Panc1 (cell line): ENCODE measurements at regions not wholly inside any gene's neighbourhood (a gene's known extent, or its start where the extent isn't known, plus 50 kb on each side); places are given as distances from the start of the nearest gene placed in this dataset.

Source experiments
- POLR2AphosphoS5 ChIP-seq: IDR thresholded peaks from 2 replicates; pipeline ENCODE4 v1.6.1; 2012; ENCODE audit warnings: mild to moderate bottlenecking, low read depth, low read length, moderate library complexity
- REST ChIP-seq, 2 experiments: IDR thresholded peaks; 2 replicates each; pipeline ENCODE4 v1.6.1; 2011 to 2012; ENCODE audit warnings: low read depth in 2 of 2, control low read depth in 1 of 2, low read length in 1 of 2, mild to moderate bottlenecking in 1 of 2, moderate library complexity in 1 of 2; ENCODE audit not compliant: insufficient read depth in 1 of 2
- SIN3A ChIP-seq: IDR thresholded peaks from 2 replicates; pipeline ENCODE4 v1.6.1; 2012; ENCODE audit warnings: low read depth, mild to moderate bottlenecking, low read length, moderate library complexity, borderline replicate concordance; ENCODE audit not compliant: insufficient read depth
- TF ChIP-seq, protein P1 (sequence below): fragments of 450-650 bp; IDR thresholded peaks from 2 replicates; pipeline ENCODE4 v1.5.1; 2017; ENCODE audit warnings: mild to moderate bottlenecking

DNA sequence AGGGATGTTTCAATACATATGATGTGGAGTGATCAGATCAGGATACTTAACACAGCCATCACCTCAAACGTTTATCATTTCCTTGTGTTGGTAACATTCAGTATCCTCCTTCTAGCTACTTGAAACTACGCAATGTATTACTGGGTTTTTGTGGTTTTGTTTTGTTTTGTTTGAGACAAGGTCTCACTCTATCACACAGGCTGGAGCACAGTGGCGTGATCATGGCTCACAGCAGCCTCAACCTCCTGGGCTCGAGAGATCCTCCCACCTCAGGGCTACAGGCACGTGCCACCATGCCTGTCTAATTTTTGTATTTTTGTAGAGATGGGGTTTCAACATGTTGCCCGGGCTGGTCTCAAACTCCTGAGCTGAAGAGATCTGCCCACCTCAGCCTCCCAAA is 70.2 kb upstream of the BCL11B start:
- TF ChIP-seq, protein P1, sequence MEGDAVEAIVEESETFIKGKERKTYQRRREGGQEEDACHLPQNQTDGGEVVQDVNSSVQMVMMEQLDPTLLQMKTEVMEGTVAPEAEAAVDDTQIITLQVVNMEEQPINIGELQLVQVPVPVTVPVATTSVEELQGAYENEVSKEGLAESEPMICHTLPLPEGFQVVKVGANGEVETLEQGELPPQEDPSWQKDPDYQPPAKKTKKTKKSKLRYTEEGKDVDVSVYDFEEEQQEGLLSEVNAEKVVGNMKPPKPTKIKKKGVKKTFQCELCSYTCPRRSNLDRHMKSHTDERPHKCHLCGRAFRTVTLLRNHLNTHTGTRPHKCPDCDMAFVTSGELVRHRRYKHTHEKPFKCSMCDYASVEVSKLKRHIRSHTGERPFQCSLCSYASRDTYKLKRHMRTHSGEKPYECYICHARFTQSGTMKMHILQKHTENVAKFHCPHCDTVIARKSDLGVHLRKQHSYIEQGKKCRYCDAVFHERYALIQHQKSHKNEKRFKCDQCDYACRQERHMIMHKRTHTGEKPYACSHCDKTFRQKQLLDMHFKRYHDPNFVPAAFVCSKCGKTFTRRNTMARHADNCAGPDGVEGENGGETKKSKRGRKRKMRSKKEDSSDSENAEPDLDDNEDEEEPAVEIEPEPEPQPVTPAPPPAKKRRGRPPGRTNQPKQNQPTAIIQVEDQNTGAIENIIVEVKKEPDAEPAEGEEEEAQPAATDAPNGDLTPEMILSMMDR = no peak
- TF ChIP-seq SIN3A (no peak), POLR2AphosphoS5 (no peak), REST (IDR thresholded peaks at IDR 0.05; ENCODE audit: insufficient read depth in 1 of 2, low read depth in 2 of 2, low read length in 1 of 2) (no peak)
